Fibroblast of skin of right biceps (primary cell): ENCODE measurements at regions not wholly inside any gene's neighbourhood (a gene's known extent, or its start where the extent isn't known, plus 50 kb on each side); places are given as distances from the start of the nearest gene placed in this dataset.
"Not testable (repeated sequence)": the region's sequence is repeated elsewhere in the genome, so short reads cannot be mapped to it uniquely, and the experiment has no call there.

Source experiments
- DNase-seq: peaks from one replicate; pipeline ENCODE4 v3.0.0-alpha.2; 2013

GRCh38 chr2:89973849-89974248 is 1282.4 kb downstream of the RPIA start:
- peak; percentile 53 for DNase-seq

- DNase-seq: not testable (repeated sequence)
Observed at GRCh38 chr2:89979826-89980537, 1288.5 kb downstream of the RPIA start.

- not testable (repeated sequence) for DNase-seq
Observed at GRCh38 chr2:89982246-89982645, 1290.8 kb downstream of the RPIA start.

GRCh38 chr2:89985650-89986049 is 1294.2 kb downstream of the RPIA start:
- not testable (repeated sequence) for DNase-seq

GRCh38 chr2:89986532-89986931 is 1295.1 kb downstream of the RPIA start:
- not testable (repeated sequence) for DNase-seq

GRCh38 chr2:89996779-89997178 is 1305.3 kb downstream of the RPIA start:
- DNase-seq: not testable (repeated sequence)

GRCh38 chr2:90004553-90004952 is 1313.1 kb downstream of the RPIA start:
- not testable (repeated sequence) for DNase-seq

GRCh38 chr2:90010442-90011100 is 1319.1 kb downstream of the RPIA start:
- not testable (repeated sequence) for DNase-seq

- DNase-seq: not testable (repeated sequence)
Observed at GRCh38 chr2:90011101-90011443, 1319.6 kb downstream of the RPIA start.

- DNase-seq: not testable (repeated sequence)
Observed at GRCh38 chr2:90019908-90020307, 1328.4 kb downstream of the RPIA start.

- DNase-seq: not testable (repeated sequence)
Observed at GRCh38 chr2:90021234-90021633, 1329.8 kb downstream of the RPIA start.

- not testable (repeated sequence) for DNase-seq
Observed at GRCh38 chr2:90027231-90027643, 1335.8 kb downstream of the RPIA start.

GRCh38 chr2:90028381-90029079 is 1337.1 kb downstream of the RPIA start:
- DNase-seq: not testable (repeated sequence)

- DNase-seq: not testable (repeated sequence)
Observed at GRCh38 chr2:90029080-90029428, 1337.6 kb downstream of the RPIA start.

GRCh38 chr2:90032269-90032668 is 1340.8 kb downstream of the RPIA start:
- DNase-seq: not testable (repeated sequence)

GRCh38 chr2:90036335-90036734 is 1344.9 kb downstream of the RPIA start:
- DNase-seq: not testable (repeated sequence)

- not testable (repeated sequence) for DNase-seq
Observed at GRCh38 chr2:90039093-90039492, 1347.6 kb downstream of the RPIA start.

GRCh38 chr2:90047776-90048175 is 1356.3 kb downstream of the RPIA start:
- not testable (repeated sequence) for DNase-seq

- not testable (repeated sequence) for DNase-seq
Observed at GRCh38 chr2:90052113-90052631, 1360.7 kb downstream of the RPIA start.

- DNase-seq: peak; percentile 1
Observed at GRCh38 chr2:90069290-90069894, 1377.9 kb downstream of the RPIA start.

GRCh38 chr2:90076311-90076710 is 1384.8 kb downstream of the RPIA start:
- no peak for DNase-seq

GRCh38 chr2:90077948-90078347 is 1386.5 kb downstream of the RPIA start:
- no peak for DNase-seq

GRCh38 chr2:90079374-90079773 is 1387.9 kb downstream of the RPIA start:
- DNase-seq: no peak
